Erythroblast (primary cell): ENCODE measurements at regions not wholly inside any gene's neighbourhood (a gene's known extent, or its start where the extent isn't known, plus 50 kb on each side); places are given as distances from the start of the nearest gene placed in this dataset.

Experiments
- GATA1 ChIP-seq: IDR thresholded peaks from 2 replicates; pipeline ENCODE4 v1.6.1; 2011; ENCODE audit warnings: low read depth, mild to moderate bottlenecking, control low read depth, low read length, moderate library complexity
- POLR2A ChIP-seq: IDR thresholded peaks from 2 replicates; pipeline ENCODE4 v1.6.1; 2011; ENCODE audit warnings: mild to moderate bottlenecking, low read length

- TF ChIP-seq POLR2A (no peak), GATA1 (no peak)
Measured at GRCh38 chr2:117614296-117614695, 200.2 kb upstream of the DDX18 start.
